ENCODE measurements at regions not wholly inside any gene's neighbourhood (a gene's known extent, or its start where the extent isn't known, plus 50 kb on each side); places are given as distances from the start of the nearest gene placed in this dataset.

GRCh38 chr12:17342381-17342961 is 736.5 kb upstream of the LMO3 start:
- H3K36me3 ChIP-seq (ENCODE audit: control insufficient read depth, low read length) = no peaks in the 10 kb centered on the region
- H3K9me2 ChIP-seq (replicated peaks; ENCODE audit: control insufficient read depth, low read length) = no peaks in the 10 kb centered on the region
- H3K27ac ChIP-seq (ENCODE audit: low read depth, low read length) = no peak overlapping the region
- H3K4me3 ChIP-seq (ENCODE audit: low read length) = no peak overlapping the region
- H3K9me3 ChIP-seq (ENCODE audit: control insufficient read depth, insufficient read depth, low read length) = no peaks in the 10 kb centered on the region
- H3K79me2 ChIP-seq (ENCODE audit: control insufficient read depth, low read length) = no peaks in the 10 kb centered on the region
- H4K20me1 ChIP-seq (ENCODE audit: control insufficient read depth, insufficient read depth, low read depth, low read length) = no peaks in the 10 kb centered on the region
- H3K4me2 ChIP-seq (ENCODE audit: low read length) = no peak overlapping the region
- H3K27me3 ChIP-seq (ENCODE audit: control insufficient read depth, low read length) = no peaks in the 10 kb centered on the region
- H3K4me1 ChIP-seq (ENCODE audit: control insufficient read depth, low read length) = no peaks in the 10 kb centered on the region
- TF ChIP-seq, protein P1, sequence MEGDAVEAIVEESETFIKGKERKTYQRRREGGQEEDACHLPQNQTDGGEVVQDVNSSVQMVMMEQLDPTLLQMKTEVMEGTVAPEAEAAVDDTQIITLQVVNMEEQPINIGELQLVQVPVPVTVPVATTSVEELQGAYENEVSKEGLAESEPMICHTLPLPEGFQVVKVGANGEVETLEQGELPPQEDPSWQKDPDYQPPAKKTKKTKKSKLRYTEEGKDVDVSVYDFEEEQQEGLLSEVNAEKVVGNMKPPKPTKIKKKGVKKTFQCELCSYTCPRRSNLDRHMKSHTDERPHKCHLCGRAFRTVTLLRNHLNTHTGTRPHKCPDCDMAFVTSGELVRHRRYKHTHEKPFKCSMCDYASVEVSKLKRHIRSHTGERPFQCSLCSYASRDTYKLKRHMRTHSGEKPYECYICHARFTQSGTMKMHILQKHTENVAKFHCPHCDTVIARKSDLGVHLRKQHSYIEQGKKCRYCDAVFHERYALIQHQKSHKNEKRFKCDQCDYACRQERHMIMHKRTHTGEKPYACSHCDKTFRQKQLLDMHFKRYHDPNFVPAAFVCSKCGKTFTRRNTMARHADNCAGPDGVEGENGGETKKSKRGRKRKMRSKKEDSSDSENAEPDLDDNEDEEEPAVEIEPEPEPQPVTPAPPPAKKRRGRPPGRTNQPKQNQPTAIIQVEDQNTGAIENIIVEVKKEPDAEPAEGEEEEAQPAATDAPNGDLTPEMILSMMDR (IDR thresholded peaks at IDR 0.05; ENCODE audit: low read depth, low read length, poor library complexity, severe bottlenecking) = no peak
- no peak for TF ChIP-seq EZH2phosphoT487 (IDR thresholded peaks at IDR 0.05; ENCODE audit: borderline replicate concordance, low read length)
- no peaks in the 10 kb centered on the region for H3F3A ChIP-seq (ENCODE audit: control insufficient read depth, insufficient read depth)

DNA sequence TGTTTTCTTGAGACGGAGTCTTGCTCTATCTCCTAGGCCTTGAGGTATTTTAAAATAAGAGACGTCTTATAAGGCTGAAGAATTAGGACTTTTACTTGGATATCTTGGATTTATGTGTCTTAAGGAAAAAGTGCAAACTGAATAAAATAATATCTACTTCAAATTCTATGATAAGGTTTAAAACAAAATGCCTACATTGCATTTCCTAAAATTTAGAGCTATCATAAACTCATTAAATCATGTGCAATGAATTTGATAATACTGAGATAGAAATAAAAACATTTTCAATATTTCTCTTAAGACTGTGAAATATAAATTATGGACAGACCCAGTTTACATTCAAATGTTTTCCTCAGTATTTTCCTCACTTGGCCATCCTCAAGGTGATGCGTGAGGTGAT is 729.5 kb upstream of the LMO3 start:
- Histone ChIP-seq H3K36me3 (ENCODE audit: control insufficient read depth, low read length) (no peaks in the 10 kb centered on the region), H3K79me2 (ENCODE audit: control insufficient read depth, low read length) (no peaks in the 10 kb centered on the region), H3K4me1 (ENCODE audit: control insufficient read depth, low read length) (no peaks in the 10 kb centered on the region), H4K20me1 (ENCODE audit: control insufficient read depth, insufficient read depth, low read depth, low read length) (no peaks in the 10 kb centered on the region), H3K9me3 (ENCODE audit: control insufficient read depth, insufficient read depth, low read length) (no peaks in the 10 kb centered on the region), H3K27ac (ENCODE audit: low read depth, low read length) (no peak overlapping the region), H3K27me3 (ENCODE audit: control insufficient read depth, low read length) (no peaks in the 10 kb centered on the region), H3K4me3 (ENCODE audit: low read length) (no peak overlapping the region), H3F3A (ENCODE audit: control insufficient read depth, insufficient read depth) (no peaks in the 10 kb centered on the region), H3K4me2 (ENCODE audit: low read length) (no peak overlapping the region), H3K9me2 (replicated peaks; ENCODE audit: control insufficient read depth, low read length) (no peaks in the 10 kb centered on the region)
- no peak for TF ChIP-seq EZH2phosphoT487 (IDR thresholded peaks at IDR 0.05; ENCODE audit: borderline replicate concordance, low read length)
- TF ChIP-seq, protein P1 (IDR thresholded peaks at IDR 0.05; ENCODE audit: low read depth, low read length, poor library complexity, severe bottlenecking) = no peak

GRCh38 chr12:17334784-17335183 is 728.8 kb upstream of the LMO3 start:
- Histone ChIP-seq H3K4me3 (ENCODE audit: low read length) (no peak overlapping the region), H3K27ac (ENCODE audit: low read depth, low read length) (no peak overlapping the region), H3F3A (ENCODE audit: control insufficient read depth, insufficient read depth) (no peaks in the 10 kb centered on the region), H3K4me2 (ENCODE audit: low read length) (no peak overlapping the region), H3K9me2 (replicated peaks; ENCODE audit: control insufficient read depth, low read length) (no peaks in the 10 kb centered on the region), H3K9me3 (ENCODE audit: control insufficient read depth, insufficient read depth, low read length) (no peaks in the 10 kb centered on the region), H3K36me3 (ENCODE audit: control insufficient read depth, low read length) (no peaks in the 10 kb centered on the region), H3K27me3 (ENCODE audit: control insufficient read depth, low read length) (no peaks in the 10 kb centered on the region), H3K4me1 (ENCODE audit: control insufficient read depth, low read length) (no peaks in the 10 kb centered on the region), H3K79me2 (ENCODE audit: control insufficient read depth, low read length) (no peaks in the 10 kb centered on the region), H4K20me1 (ENCODE audit: control insufficient read depth, insufficient read depth, low read depth, low read length) (no peaks in the 10 kb centered on the region)
- TF ChIP-seq, protein P1 (IDR thresholded peaks at IDR 0.05; ENCODE audit: low read depth, low read length, poor library complexity, severe bottlenecking) = no peak
- TF ChIP-seq EZH2phosphoT487 (IDR thresholded peaks at IDR 0.05; ENCODE audit: borderline replicate concordance, low read length) = no peak
